GM23248 (cell line): ENCODE measurements at regions not wholly inside any gene's neighbourhood (a gene's known extent, or its start where the extent isn't known, plus 50 kb on each side); places are given as distances from the start of the nearest gene placed in this dataset.
"Not testable (repeated sequence)": the region's sequence is repeated elsewhere in the genome, so short reads cannot be mapped to it uniquely, and the experiment has no call there.

Experiments
- DNase-seq: peaks from one replicate; pipeline ENCODE4 v3.0.0-alpha.2; 2015
- H2AFZ ChIP-seq: fragments of 200-600 bp; sonication (generic); 2 replicates; pipeline ENCODE4 v1.6.1; 2016; ENCODE audit warnings: antibody characterized with exemption
- H3F3A ChIP-seq: fragments of 200-600 bp; sonication (generic); 2 replicates; pipeline ENCODE4 v1.6.1; 2016; ENCODE audit warnings: mild to moderate bottlenecking, antibody characterized with exemption, mixed run types; ENCODE audit not compliant: insufficient read depth
- H3K27ac ChIP-seq: fragments of 200-600 bp; sonication (generic); 2 replicates; pipeline ENCODE4 v1.5.1; 2016; ENCODE audit warnings: mild to moderate bottlenecking
- H3K27me3 ChIP-seq: fragments of 200-600 bp; sonication (generic); replicated peaks from 2 replicates; pipeline ENCODE4 v1.6.1; 2016; ENCODE audit warnings: mild to moderate bottlenecking; ENCODE audit not compliant: insufficient read depth
- H3K36me3 ChIP-seq: fragments of 200-600 bp; sonication (generic); 2 replicates; pipeline ENCODE4 v1.6.1; 2016; ENCODE audit warnings: low read depth, mild to moderate bottlenecking
- H3K4me1 ChIP-seq: fragments of 200-600 bp; sonication (generic); 2 replicates; pipeline ENCODE4 v1.6.1; 2016; ENCODE audit warnings: mild to moderate bottlenecking; ENCODE audit not compliant: insufficient read depth
- H3K4me2 ChIP-seq: fragments of 200-600 bp; sonication (generic); one replicate; pipeline ENCODE4 v1.6.1; 2016; ENCODE audit warnings: mild to moderate bottlenecking; ENCODE audit not compliant: unreplicated experiment
- H3K4me3 ChIP-seq: fragments of 200-600 bp; sonication (generic); 2 replicates; pipeline ENCODE4 v1.5.1; 2016; ENCODE audit warnings: mild to moderate bottlenecking
- H3K79me2 ChIP-seq: fragments of 200-600 bp; sonication (generic); 2 replicates; pipeline ENCODE4 v1.6.1; 2016; ENCODE audit warnings: mild to moderate bottlenecking; ENCODE audit not compliant: insufficient read depth
- H3K9ac ChIP-seq: fragments of 200-600 bp; sonication (generic); 2 replicates; pipeline ENCODE4 v1.6.1; 2016; ENCODE audit warnings: mild to moderate bottlenecking
- H3K9me2 ChIP-seq: fragments of 200-600 bp; sonication (generic); 2 replicates; pipeline ENCODE4 v1.6.1; 2016; ENCODE audit warnings: mixed run types, mild to moderate bottlenecking, moderate library complexity; ENCODE audit not compliant: insufficient read depth
- H3K9me3 ChIP-seq: fragments of 200-600 bp; sonication (generic); one replicate; pipeline ENCODE4 v1.6.1; 2017; ENCODE audit warnings: low read depth
- H4K20me1 ChIP-seq: fragments of 200-600 bp; sonication (generic); 2 replicates; pipeline ENCODE4 v1.6.0; 2016; ENCODE audit not compliant: insufficient read depth
- EZH2 ChIP-seq: fragments of 200-600 bp; sonication (generic); IDR thresholded peaks from 2 replicates; pipeline ENCODE4 v1.6.1; 2018; ENCODE audit warnings: antibody characterized with exemption, mild to moderate bottlenecking; ENCODE audit not compliant: insufficient read depth, poor library complexity, severe bottlenecking
- EZH2phosphoT487 ChIP-seq: fragments of 200-600 bp; sonication (generic); IDR thresholded peaks from 2 replicates; pipeline ENCODE4 v1.6.1; 2018; ENCODE audit warnings: antibody characterized with exemption, moderate library complexity, mild to moderate bottlenecking, low read depth; ENCODE audit not compliant: insufficient read depth
- WGBS, 2 experiments: methylation state at CpG; one replicate each; pipeline ENCODE4 v1.1.6; 2015 to 2017; ENCODE audit warnings: low lambda C conversion rate in 2 of 2, low coverage in 1 of 2; ENCODE audit errors: missing lambda C conversion rate in 2 of 2; 5-methylcytosine and 5-hydroxymethylcytosine counted together
- in situ Hi-C: fragments of 300-500 bp; cut with MboI; formaldehyde crosslinking; loops from 2 replicates; pipeline ENCODE4 v1.15.0; 2020

DNA sequence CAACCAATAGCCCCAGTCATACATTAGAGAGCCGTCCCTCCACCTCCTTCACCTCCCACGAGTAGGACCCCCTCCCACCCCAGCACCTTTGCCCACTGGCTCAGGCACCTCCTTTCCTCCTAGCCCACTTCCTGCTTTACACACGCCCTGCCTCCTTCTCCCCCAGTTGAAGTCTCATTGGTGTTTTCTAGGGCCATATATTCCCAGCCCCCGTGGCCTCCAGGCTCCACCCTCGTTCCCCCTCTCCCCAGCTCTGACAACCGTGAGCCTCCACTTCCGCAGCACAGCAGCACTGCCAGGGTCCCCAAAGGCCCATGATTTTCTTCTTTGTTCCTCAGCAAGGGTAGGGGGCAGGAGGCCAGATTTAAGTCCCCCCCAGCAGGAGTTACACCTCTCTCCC, 340.3 kb upstream of the TNRC6C start:
- 62 to 76% methylated on average over 5 to 7 of the region's 7 CpGs for WGBS, 2 experiments
- Histone ChIP-seq H3F3A (peaks cover 18% of the 10 kb centered on the region), H3K27ac (no peak overlapping the region)

DNA sequence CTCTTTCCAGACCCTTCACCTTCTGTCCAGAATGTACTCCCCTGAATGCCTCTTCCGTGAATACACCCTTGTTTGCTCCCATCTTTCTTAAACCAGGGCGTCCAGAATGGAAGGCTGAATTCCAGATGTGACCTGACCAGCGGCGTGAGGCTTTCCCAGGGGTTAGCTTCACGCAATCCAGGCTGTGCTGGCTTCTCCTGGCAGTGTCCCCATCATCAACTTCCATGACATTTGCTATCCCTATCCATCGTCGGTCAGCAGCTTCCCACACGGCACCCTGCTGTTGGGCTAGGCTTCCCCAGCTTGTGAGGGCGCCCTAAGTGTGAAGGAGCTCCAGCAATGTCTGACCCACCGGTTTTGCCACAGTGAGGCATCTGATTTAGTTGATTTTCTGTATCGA, 339.8 kb upstream of the TNRC6C start:
- TF ChIP-seq EZH2phosphoT487, result no peak
- no peak for TF ChIP-seq EZH2
- Histone ChIP-seq H3K9me2 (no peaks in the 10 kb centered on the region), H3K27me3 (no peaks in the 10 kb centered on the region; the same call in 1 of the 2 replicates), H3K9ac (no peak overlapping the region), H3K4me2 (no peak overlapping the region), H3K4me1 (peaks cover 11% of the 10 kb centered on the region), H3F3A (peaks cover 18% of the 10 kb centered on the region), H4K20me1 (no peaks in the 10 kb centered on the region), H2AFZ (no peak overlapping the region), H3K36me3 (no peaks in the 10 kb centered on the region), H3K4me3 (no peak overlapping the region), H3K79me2 (no peaks in the 10 kb centered on the region), H3K27ac (no peak overlapping the region), H3K9me3 (no peaks in the 10 kb centered on the region)
- in situ Hi-C loops, result no loop called here
- no peak for DNase-seq
- WGBS, 2 experiments, result 84% methylated on average over 11 of the region's 11 CpGs

More for the DNA sequence above, 340.3 kb upstream of the TNRC6C start:
- no peak for TF ChIP-seq EZH2phosphoT487
- no peak for TF ChIP-seq EZH2
- H3K27me3 ChIP-seq, result no peaks in the 10 kb centered on the region; the same call in 1 of the 2 replicates
- H4K20me1 ChIP-seq, result no peaks in the 10 kb centered on the region
- H3K36me3 ChIP-seq, result no peaks in the 10 kb centered on the region
- in situ Hi-C loops, result no loop called here
- no peaks in the 10 kb centered on the region for H3K9me2 ChIP-seq
- no peaks in the 10 kb centered on the region for H3K9me3 ChIP-seq
- H2AFZ ChIP-seq, result no peak overlapping the region
- H3K9ac ChIP-seq, result no peak overlapping the region
- H3K4me3 ChIP-seq, result no peak overlapping the region
- H3K4me1 ChIP-seq, result peaks cover 11% of the 10 kb centered on the region
- H3K4me2 ChIP-seq, result no peak overlapping the region
- no peak for DNase-seq
- no peaks in the 10 kb centered on the region for H3K79me2 ChIP-seq

DNA sequence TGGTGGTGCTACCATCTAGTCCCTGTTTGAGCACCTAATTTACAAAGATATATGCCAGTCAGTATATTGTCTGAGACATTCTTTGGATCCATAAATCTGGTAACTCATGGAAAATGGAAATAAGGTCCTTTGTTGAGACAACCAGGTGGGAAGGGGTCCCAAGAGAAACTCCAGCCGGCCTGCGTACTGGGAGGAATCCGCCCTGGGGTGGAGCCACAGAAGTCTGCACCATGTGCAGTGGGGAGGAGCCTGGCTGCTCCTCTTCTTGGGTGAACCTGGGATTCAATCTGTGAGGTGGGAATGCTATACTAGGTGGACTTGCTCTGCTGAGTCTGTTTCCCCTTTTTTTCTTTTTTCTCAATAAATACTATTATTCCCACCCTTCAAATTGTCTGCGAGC, 339.2 kb upstream of the TNRC6C start:
- H3K4me1 ChIP-seq, result peaks cover 11% of the 10 kb centered on the region
- no peaks in the 10 kb centered on the region for H3K9me2 ChIP-seq
- DNase-seq, result no peak
- TF ChIP-seq EZH2phosphoT487 (no peak), EZH2 (no peak)
- H4K20me1 ChIP-seq, result no peaks in the 10 kb centered on the region
- H3K27ac ChIP-seq, result no peak overlapping the region
- in situ Hi-C loops, result no loop called here
- H3K4me2 ChIP-seq, result no peak overlapping the region
- H3K9me3 ChIP-seq, result no peaks in the 10 kb centered on the region
- H3K36me3 ChIP-seq, result no peaks in the 10 kb centered on the region
- no peaks in the 10 kb centered on the region; the same call in 1 of the 2 replicates for H3K27me3 ChIP-seq
- no peaks in the 10 kb centered on the region for H3K79me2 ChIP-seq
- no peak overlapping the region for H2AFZ ChIP-seq
- H3F3A ChIP-seq, result peaks cover 18% of the 10 kb centered on the region
- H3K9ac ChIP-seq, result no peak overlapping the region
- no peak overlapping the region for H3K4me3 ChIP-seq
- WGBS, 2 experiments, result 88 to 93% methylated on average over 4 of the region's 4 CpGs

DNA sequence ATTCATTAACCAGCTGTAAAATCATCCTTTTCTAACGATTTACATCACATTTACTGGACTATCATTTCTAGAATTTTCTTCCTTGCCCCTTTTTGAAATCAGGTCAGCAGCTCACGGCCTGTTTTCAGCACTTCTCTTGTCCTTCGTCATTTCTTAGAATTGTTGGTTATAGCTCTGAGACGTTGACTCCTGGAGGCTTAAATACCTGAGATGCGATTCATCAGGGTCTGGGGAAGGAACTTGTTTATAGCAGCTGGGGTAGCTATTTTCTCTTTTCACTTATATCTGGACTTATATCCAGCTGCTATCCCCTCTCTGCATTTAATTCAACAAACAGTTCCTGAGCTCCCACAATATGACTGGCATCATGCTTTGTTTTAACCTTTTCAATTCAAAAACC, 338.7 kb upstream of the TNRC6C start:
- TF ChIP-seq EZH2phosphoT487 (no peak), EZH2 (no peak)
- WGBS, 2 experiments, result 61 to 66% methylated on average over 5 of the region's 5 CpGs
- no peak overlapping the region for H3K9ac ChIP-seq

DNA sequence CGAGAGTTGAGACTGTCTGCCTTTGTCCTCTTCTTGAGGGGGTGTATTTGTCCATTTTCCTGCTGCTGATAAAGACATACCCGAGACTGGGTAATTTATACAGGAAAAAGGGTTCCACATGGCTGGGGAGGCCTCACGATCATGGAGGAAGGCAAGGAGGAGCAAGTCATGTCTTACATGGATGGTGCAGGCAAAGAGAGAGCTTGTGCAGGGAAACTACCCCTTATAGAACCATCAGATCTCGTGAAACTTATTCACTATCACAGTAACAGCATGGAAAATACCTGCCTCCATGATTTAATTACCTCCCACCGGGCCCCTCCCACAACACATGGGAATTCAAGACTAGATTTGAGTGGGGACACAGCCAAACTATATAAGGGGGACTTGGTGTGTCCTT, 338.2 kb upstream of the TNRC6C start:
- H3K9me2 ChIP-seq, result no peaks in the 10 kb centered on the region
- H3K9ac ChIP-seq, result no peak overlapping the region
- H3K9me3 ChIP-seq, result no peaks in the 10 kb centered on the region
- in situ Hi-C loops, result no loop called here
- 60 to 81% methylated on average over 4 to 5 of the region's 5 CpGs for WGBS, 2 experiments
- no peaks in the 10 kb centered on the region for H4K20me1 ChIP-seq
- no peak overlapping the region for H3K4me3 ChIP-seq
- no peak for DNase-seq
- no peak overlapping the region; the same call in 1 of the 2 replicates for H2AFZ ChIP-seq
- H3K27me3 ChIP-seq, result no peaks in the 10 kb centered on the region; the same call in 1 of the 2 replicates
- no peak overlapping the region for H3K4me2 ChIP-seq
- no peaks in the 10 kb centered on the region for H3K79me2 ChIP-seq
- H3K27ac ChIP-seq, result no peak overlapping the region
- peaks cover 10% of the 10 kb centered on the region for H3K4me1 ChIP-seq
- H3K36me3 ChIP-seq, result no peaks in the 10 kb centered on the region
- H3F3A ChIP-seq, result peaks cover 14% of the 10 kb centered on the region
- TF ChIP-seq EZH2phosphoT487 (no peak), EZH2 (no peak)

More for the DNA sequence above, 338.7 kb upstream of the TNRC6C start:
- in situ Hi-C loops, result no loop called here
- peaks cover 18% of the 10 kb centered on the region for H3F3A ChIP-seq
- H3K27me3 ChIP-seq, result no peaks in the 10 kb centered on the region; the same call in 1 of the 2 replicates
- H2AFZ ChIP-seq, result no peak overlapping the region; the same call in 1 of the 2 replicates
- H3K4me1 ChIP-seq, result peaks cover 11% of the 10 kb centered on the region
- no peaks in the 10 kb centered on the region for H3K79me2 ChIP-seq
- no peak overlapping the region for H3K27ac ChIP-seq
- peak; percentile 49 for DNase-seq
- H3K4me2 ChIP-seq, result no peak overlapping the region
- H3K9me2 ChIP-seq, result no peaks in the 10 kb centered on the region
- H3K4me3 ChIP-seq, result no peak overlapping the region
- no peaks in the 10 kb centered on the region for H4K20me1 ChIP-seq
- H3K9me3 ChIP-seq, result no peaks in the 10 kb centered on the region
- no peaks in the 10 kb centered on the region for H3K36me3 ChIP-seq

DNA sequence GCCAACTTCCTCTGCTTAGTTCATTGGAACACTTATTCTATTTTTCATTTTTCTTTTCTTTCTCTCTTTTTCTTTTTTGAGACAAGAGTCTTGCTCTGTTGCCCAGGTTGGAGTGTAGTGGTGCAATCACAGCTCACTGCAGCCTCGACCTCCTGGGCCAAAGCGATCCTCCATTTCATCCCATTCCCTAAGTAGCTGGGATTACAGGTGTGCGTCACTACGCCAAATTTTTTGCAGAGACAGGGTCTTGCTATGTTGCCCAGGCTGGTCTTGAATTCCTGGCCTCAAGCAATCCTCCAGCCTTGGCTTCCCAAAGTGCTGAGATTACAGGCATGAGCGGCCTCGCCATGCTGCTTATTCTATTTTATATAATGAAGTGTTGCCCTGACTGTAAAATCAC, 336.4 kb upstream of the TNRC6C start:
- H3K9me3 ChIP-seq, H3K36me3 ChIP-seq, H3K9ac ChIP-seq, H4K20me1 ChIP-seq, H2AFZ ChIP-seq, H3F3A ChIP-seq, H3K79me2 ChIP-seq, in situ Hi-C loops, H3K9me2 ChIP-seq, H3K27me3 ChIP-seq, H3K4me2 ChIP-seq, H3K4me1 ChIP-seq, H3K4me3 ChIP-seq, H3K27ac ChIP-seq, DNase-seq: not testable (repeated sequence)
- WGBS, 2 experiments, result 75 to 77% methylated on average over 6 of the region's 6 CpGs
